ENCODE measurements at regions not wholly inside any gene's neighbourhood (a gene's known extent, or its start where the extent isn't known, plus 50 kb on each side); places are given as distances from the start of the nearest gene placed in this dataset.

DNA sequence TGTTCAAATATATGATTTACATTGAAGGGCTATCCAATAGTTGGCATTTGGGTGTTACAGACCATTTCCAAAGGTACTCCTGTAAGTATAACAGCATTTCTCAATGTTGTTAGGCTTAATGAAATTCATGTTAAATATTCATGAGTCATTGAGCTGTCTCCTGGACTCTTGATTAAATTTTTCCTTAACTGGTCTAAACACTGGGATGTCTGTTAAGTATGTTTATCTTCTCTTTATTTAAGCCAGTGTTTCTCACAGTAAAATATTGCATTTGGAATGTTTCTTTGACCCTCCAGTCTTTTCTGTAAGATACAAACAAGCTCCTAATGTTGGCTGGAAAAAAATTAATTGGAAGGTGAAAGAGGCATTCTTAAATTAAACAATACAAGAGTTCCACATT, 402.5 kb upstream of the HTR2A start:
- DNase-seq (ENCODE audit: low read depth) = no peak
- TF ChIP-seq, protein P1, sequence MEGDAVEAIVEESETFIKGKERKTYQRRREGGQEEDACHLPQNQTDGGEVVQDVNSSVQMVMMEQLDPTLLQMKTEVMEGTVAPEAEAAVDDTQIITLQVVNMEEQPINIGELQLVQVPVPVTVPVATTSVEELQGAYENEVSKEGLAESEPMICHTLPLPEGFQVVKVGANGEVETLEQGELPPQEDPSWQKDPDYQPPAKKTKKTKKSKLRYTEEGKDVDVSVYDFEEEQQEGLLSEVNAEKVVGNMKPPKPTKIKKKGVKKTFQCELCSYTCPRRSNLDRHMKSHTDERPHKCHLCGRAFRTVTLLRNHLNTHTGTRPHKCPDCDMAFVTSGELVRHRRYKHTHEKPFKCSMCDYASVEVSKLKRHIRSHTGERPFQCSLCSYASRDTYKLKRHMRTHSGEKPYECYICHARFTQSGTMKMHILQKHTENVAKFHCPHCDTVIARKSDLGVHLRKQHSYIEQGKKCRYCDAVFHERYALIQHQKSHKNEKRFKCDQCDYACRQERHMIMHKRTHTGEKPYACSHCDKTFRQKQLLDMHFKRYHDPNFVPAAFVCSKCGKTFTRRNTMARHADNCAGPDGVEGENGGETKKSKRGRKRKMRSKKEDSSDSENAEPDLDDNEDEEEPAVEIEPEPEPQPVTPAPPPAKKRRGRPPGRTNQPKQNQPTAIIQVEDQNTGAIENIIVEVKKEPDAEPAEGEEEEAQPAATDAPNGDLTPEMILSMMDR (conservative IDR thresholded peaks at IDR 0.05; ENCODE audit: low read depth, low read length) = no peak
- no peak overlapping the region for H3K4me3 ChIP-seq (ENCODE audit: low read depth, low read length)

- DNase-seq (ENCODE audit: low read depth) = no peak
Measured at GRCh38 chr13:47298506-47298905, 401.7 kb upstream of the HTR2A start.

DNA sequence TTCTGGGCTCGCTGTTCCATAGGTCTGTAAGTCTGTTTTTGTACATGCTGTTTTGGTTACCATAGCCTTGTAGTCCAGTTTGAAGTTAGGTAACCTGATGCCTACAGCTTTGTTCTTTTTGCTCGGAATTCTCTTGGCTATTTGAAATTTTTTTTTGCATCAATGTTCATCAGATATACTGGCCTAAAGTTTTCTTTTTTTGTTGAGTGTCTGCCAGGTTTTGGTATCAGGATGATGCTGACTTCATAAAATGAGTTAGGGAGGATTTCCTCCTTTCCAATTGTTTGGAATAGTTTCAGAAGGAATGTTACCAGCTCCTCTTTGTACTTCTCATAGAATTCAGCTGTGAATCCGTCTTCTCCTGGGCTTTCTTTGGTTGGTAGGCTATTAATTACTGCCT, 397.8 kb upstream of the HTR2A start:
- H3K4me3 ChIP-seq (ENCODE audit: low read depth, low read length) = no peak overlapping the region
- TF ChIP-seq, protein P1 (conservative IDR thresholded peaks at IDR 0.05; ENCODE audit: low read depth, low read length) = no peak
- DNase-seq (ENCODE audit: low read depth) = no peak

More at GRCh38 chr13:47298506-47298905, 401.7 kb upstream of the HTR2A start:
- H3K4me3 ChIP-seq (ENCODE audit: low read depth, low read length) = no peak overlapping the region
- TF ChIP-seq, protein P1 (conservative IDR thresholded peaks at IDR 0.05; ENCODE audit: low read depth, low read length) = no peak

GRCh38 chr13:47291107-47291656, 394.3 kb upstream of the HTR2A start:
- H3K4me3 ChIP-seq (ENCODE audit: low read depth, low read length) = no peak overlapping the region
- no peak for DNase-seq (ENCODE audit: low read depth)
- TF ChIP-seq, protein P1 (conservative IDR thresholded peaks at IDR 0.05; ENCODE audit: low read depth, low read length) = no peak

DNA sequence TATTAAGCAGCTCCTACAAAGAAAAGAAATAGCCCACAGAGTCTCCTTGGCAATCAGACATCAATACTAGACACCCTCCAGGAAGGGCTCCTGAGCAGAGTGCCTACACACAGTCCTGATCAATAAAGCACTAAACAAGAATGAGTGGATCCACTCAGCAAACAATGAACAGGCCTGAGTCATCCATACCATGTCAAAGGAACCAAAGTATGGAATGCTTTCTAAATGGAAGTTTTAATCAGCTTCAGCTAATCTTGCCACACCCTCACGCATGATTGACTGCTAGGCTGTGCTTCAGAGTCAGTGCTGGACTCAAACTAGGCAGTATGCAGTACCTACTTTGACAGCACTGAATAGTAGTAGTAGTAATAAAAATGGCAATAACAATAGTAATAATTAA, 392.7 kb upstream of the HTR2A start:
- DNase-seq (ENCODE audit: low read depth) = no peak
- TF ChIP-seq, protein P1 (conservative IDR thresholded peaks at IDR 0.05; ENCODE audit: low read depth, low read length) = no peak
- H3K4me3 ChIP-seq (ENCODE audit: low read depth, low read length) = no peak overlapping the region

DNA sequence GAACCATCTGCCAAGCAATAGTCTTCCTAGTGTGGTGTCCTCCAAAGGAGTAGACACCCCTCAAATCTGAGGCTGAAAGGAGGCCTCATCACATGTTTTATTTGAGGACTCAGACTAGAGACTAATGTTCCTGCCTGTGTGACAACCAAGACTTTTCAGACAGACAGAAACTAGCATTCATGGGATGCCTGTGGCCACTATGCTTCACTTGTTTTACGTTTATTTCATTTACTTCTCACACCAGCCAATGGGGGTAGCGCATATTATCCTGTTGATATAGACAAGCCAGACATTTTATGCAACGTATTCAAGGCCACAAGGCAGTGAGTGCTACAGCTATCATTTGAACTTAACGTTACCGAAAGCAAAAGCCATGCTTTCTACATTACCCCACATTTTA, 391.7 kb upstream of the HTR2A start:
- H3K4me3 ChIP-seq (ENCODE audit: low read depth, low read length) = no peak overlapping the region
- no peak for DNase-seq (ENCODE audit: low read depth)
- TF ChIP-seq, protein P1 (conservative IDR thresholded peaks at IDR 0.05; ENCODE audit: low read depth, low read length) = no peak

GRCh38 chr13:47287291-47287751, 390.5 kb upstream of the HTR2A start:
- TF ChIP-seq, protein P1 (conservative IDR thresholded peaks at IDR 0.05; ENCODE audit: low read depth, low read length) = no peak
- no peak for DNase-seq (ENCODE audit: low read depth)
- H3K4me3 ChIP-seq (ENCODE audit: low read depth, low read length) = no peak overlapping the region
